MM.1S (cell line): ENCODE measurements at regions not wholly inside any gene's neighbourhood (a gene's known extent, or its start where the extent isn't known, plus 50 kb on each side); places are given as distances from the start of the nearest gene placed in this dataset.

Experiments used
- CTCF ChIP-seq: fragments of 300-600 bp; sonication (generic); IDR thresholded peaks from 2 replicates; pipeline ENCODE4 v1.5.1; 2016; ENCODE audit warnings: antibody characterized with exemption, low read length, mixed read lengths
- EZH2 ChIP-seq: fragments of 300-600 bp; sonication (generic); optimal IDR thresholded peaks from 2 replicates; pipeline ENCODE3; 2017; ENCODE audit warnings: low read depth, mild to moderate bottlenecking, antibody characterized with exemption, low read length, mixed read lengths
- EZH2phosphoT487 ChIP-seq: fragments of 300-600 bp; sonication (generic); IDR thresholded peaks from 2 replicates; pipeline ENCODE4 v1.6.1; 2018; ENCODE audit warnings: antibody characterized with exemption, low read length

GRCh38 chr1:58238846-58239245, 307.7 kb downstream of the OMA1 start:
- TF ChIP-seq CTCF (no peak), EZH2 (no peak), EZH2phosphoT487 (no peak)
